ENCODE measurements at regions not wholly inside any gene's neighbourhood (a gene's known extent, or its start where the extent isn't known, plus 50 kb on each side); places are given as distances from the start of the nearest gene placed in this dataset.
"Not testable (repeated sequence)": the region's sequence is repeated elsewhere in the genome, so short reads cannot be mapped to it uniquely, and the experiment has no call there.

GRCh38 chr11:45000918-45001317, 50.2 kb upstream of the TP53I11 start:
- DNase-seq (ENCODE audit: low spot score): no peak

GRCh38 chr11:45001466-45002165, 50.9 kb upstream of the TP53I11 start:
- DNase-seq (ENCODE audit: low spot score): no peak

GRCh38 chr11:45005106-45005505, 54.4 kb upstream of the TP53I11 start:
- DNase-seq (ENCODE audit: low spot score): no peak

GRCh38 chr11:45007011-45007410, 56.3 kb upstream of the TP53I11 start:
- DNase-seq (ENCODE audit: low spot score): no peak

DNA sequence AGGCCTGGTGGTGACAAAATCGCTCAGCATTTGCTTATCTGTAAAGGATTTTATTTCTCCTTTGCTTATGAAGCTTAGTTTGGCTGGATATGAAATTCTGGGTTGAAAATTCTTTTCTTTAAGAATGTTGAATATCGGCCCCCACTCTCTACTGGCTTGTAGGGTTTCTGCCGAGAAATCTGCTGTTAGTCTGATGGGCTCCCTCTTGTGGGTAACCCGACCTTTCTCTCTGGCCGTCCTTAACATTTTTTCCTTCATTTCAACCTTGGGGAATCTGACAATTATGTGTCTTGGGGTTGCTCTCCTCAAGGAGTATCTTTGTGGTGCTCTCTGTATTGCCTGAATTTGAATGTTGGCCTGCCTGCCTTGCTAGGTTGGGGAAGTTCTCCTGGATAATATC, 65.3 kb upstream of the TP53I11 start:
- DNase-seq (ENCODE audit: low spot score): not testable (repeated sequence)

DNA sequence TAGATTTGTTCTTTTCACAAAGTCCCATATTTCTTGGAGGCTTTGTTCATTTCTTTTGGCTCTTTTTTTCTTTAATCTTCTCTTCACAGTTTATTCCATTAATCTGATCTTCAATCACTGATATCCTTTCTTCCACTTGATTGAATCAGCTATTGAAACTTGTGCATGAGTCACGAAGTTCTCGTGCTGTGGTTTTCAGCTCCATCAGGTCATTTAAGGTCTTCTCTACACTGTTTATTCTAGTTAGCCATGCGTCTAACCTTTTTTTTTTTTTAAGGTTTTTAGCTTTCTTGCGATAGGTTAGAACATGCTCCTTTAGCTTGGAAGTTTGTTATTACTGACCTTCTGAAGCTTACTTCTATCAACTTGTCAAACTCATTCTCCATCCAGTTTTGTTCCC, 65.8 kb upstream of the TP53I11 start:
- DNase-seq (ENCODE audit: low spot score): not testable (repeated sequence)

DNA sequence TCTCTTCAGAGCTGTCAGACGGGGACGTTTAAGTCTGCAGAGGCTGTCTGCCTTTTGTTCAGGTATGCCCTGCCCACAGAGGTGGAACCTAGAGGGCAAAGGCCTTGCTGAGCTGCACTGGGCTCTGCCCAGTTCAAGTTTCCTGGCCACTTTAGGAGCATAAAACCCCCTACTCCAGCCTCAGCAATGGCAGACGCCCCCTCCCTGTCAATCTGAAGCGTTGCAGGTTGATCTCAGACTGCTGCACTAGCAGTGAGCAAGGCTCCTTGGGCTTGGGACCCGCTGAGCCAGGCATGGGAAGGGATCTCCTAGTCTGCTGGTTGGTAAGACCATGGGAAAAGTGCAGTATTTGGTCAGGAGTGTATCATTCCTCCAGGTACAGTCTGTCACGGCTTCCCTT, 66.6 kb upstream of the TP53I11 start:
- DNase-seq (ENCODE audit: low spot score): no peak

DNA sequence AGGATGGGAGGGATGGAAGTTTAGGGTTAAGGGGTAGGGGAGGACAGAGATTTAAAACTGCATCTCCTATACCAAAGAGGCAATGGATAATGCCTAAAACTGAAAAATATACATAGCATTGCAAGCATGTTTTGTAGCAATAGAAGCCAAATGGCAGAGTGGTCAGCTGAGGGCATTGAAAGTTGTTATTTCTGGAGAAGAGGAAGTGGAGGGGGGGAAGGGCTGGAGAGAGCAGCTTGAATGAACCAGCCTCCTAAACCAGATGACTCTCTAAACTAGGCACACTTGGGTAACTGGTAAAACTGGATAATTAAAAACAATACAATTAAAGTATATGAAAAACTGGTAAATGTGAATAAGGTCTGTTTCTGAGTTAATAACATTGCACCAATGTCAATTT, 70.3 kb upstream of the TP53I11 start:
- no peak for DNase-seq (ENCODE audit: low spot score)

DNA sequence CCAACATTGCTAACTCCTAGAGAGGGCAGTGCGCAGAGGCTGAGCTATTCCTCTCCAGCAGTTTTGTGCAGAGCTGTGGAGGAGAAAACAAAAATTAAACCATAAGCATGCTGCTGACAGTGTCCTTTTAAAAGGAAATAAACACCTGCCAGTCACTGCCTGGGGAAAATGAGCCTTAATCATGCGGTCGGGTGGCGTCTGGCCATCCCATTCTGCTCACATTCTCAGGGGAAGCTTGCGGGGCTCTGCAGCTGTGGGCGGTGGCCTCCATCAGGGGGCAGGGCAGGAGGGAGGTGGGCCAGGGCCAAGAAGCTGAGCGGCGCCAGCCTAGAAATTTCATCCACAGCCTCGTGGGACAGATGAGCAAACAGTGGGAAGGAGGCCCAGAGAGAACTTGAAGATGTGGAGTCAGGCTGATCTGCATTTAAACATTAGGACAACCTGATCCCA, 71.0 kb upstream of the TP53I11 start:
- DNase-seq (ENCODE audit: low spot score): no peak

GRCh38 chr11:45022294-45023064, 71.8 kb upstream of the TP53I11 start:
- DNase-seq (ENCODE audit: low spot score): no peak

GRCh38 chr11:45023065-45023365, 72.3 kb upstream of the TP53I11 start:
- no peak for DNase-seq (ENCODE audit: low spot score)

DNA sequence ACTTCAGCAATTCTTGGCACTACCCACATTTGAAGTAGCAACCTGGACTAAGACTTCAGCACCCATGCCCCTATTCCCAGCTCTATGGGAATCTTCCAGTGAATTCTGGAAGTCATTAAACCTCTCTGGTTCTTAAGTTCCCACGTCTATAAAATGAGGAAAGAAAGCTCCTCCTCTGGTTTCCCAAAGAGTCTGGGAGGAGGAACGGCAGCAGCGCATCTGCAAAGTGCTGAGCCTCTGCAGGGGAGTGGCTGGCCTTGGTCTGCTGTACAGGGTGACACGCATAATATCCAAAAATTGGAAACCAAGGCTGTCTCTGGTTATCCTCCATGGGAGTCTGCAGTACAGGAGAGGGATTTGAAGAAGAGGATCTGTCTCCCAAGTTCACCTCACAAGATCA, 73.6 kb upstream of the TP53I11 start:
- DNase-seq (ENCODE audit: low spot score): no peak

DNA sequence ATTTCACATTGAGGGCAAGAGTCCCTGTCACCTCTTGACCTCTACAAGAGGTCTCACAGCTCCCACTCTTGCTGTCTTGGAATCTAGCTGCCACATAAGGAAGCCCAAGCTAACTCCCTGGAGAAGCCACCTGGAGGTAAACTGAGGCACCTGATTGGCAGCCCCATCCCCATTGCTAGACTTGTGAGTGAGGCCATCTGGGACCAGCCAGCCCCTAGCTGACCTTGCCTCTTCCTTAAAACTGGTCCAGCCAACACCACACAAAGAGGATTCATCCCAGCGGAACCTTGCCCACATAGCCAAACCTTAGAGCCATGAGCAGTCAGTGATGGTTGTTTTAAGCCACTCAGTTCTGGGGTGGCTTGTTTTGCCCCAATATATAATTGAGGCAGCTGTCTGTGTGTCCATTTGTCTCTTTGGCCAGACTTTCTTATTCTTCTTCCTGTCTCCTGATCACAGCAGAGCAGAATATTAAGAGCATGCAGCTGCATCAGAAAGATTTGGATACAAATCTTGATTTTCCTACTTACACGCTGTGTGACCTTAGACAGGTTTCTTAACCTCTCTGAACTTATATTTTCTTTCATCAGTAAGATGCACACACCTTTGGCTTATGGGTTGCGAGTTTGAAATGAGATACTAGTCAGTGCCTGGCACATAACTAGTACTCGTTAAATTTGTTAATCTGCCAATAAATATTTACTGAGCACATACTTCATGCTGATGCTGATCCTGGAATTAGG, 74.3 kb upstream of the TP53I11 start:
- no peak for DNase-seq (ENCODE audit: low spot score)

- no peak for DNase-seq (ENCODE audit: low spot score)
Observed at GRCh38 chr11:45025716-45026492, 75.2 kb upstream of the TP53I11 start.

DNA sequence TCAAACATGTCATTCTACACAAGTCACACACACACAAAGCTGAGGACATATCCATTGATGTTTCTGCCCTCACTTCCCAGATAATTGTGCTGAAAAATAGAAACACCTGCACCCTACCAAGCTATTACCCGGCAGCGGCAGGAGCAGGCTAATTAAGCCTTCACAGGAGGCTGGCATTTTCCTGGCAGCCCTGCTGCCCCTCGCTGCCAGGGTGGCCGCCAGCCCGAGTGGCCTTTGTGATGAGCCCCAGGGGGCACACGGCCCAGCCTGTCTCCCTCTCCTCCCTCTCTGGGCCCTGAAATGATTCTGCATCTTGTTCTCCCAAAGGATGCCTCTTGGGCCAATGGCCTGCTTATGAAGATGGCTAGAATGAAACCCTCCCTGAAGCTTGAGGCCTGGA, 76.2 kb upstream of the TP53I11 start:
- DNase-seq (ENCODE audit: low spot score): no peak

DNA sequence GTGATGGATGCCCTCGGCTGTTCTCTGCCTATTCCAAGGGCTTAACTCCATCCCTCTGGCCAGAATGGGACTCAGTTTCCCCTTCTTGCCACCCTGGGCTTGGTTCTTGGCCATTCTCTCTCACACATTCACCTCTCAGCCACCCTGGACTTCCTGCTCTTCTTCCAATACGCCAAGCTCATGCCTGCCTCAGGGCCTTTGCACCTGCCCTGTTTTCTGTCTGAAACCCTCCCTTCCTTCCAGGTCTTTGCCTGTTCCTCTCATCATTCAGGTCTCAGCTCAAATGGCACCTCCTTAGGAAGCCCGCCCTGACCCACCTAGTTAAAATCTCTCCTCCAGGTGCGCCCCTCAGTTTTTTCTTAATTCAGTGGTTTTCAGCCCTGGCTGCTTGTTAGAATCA, 76.6 kb upstream of the TP53I11 start:
- no peak for DNase-seq (ENCODE audit: low spot score)

- no peak for DNase-seq (ENCODE audit: low spot score)
Observed at GRCh38 chr11:45028911-45029682, 78.4 kb upstream of the TP53I11 start.

- DNase-seq (ENCODE audit: low spot score): no peak
Observed at GRCh38 chr11:45030778-45031177, 80.1 kb upstream of the TP53I11 start.

DNA sequence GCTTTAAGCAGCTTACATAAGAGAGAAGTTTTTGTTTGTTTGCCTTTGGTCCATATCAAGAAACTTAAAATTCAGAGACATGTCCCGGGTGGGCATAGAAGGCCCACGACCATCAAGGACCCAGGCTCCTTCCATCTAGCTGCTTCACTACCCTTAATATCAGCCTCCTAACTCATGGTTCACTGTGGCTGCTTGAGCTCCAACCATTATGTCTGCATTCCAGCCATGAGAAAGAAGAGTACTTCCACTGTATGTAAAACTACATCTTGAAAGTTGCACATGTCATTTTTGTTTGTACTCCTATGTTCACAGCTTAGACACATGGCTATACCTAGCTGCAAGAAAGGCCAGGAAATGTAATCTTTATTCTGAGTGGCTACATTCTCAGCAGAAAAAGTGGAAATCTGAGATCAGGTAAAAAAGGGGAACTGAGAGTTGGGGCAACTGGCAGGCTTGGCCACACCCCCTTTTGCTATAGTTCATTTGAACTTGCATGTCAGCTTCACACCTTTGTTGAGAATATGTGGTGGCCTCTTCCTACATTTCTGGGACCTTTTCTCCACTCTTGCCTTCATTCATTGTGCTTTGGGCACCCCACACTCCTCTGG, 81.3 kb upstream of the TP53I11 start:
- no peak for DNase-seq (ENCODE audit: low spot score)

DNA sequence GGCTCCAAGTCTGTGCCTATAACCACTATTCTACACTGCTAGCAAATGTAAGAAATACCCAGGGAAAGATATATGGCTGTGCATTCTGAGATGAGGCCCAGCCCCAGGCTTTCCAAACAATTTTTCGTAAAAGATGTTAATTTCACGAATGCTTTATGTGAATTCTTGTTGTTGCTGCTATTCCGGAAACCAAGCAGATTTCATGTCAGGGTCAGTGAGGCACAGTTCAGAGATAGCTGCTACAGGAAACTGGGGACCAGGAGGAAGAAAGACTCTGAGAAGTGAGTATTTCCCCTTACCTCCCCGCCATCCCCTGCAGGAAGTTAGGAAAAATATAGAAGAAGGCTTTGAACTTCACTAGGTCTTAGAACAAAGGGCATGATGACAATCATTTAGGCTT, 84.7 kb upstream of the TP53I11 start:
- no peak for DNase-seq (ENCODE audit: low spot score)

DNA sequence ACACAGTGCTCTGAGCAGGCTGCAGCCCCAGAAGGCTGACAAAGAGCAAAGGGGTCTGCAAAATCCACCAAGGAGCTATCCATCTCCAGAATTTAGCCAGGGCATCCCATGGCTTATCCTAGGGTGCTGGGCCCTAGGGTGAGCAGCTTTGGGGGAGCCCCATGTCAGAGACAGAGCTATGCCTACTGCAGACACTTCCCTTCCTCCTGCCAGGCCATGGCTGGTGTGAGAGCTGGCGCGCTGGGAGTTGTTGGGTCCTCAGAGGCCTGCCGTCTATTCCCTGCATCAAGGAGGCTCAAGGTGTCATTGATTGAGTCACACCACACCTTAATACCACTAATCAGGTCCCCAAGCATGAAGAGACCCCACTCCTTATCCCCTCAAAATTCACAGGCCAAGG, 85.3 kb upstream of the TP53I11 start:
- DNase-seq (ENCODE audit: low spot score): no peak
